HG03066 (cell line): ENCODE measurements at regions not wholly inside any gene's neighbourhood (a gene's known extent, or its start where the extent isn't known, plus 50 kb on each side); places are given as distances from the start of the nearest gene placed in this dataset.

Experiments
- ATAC-seq: cut with Tn5 transposase; IDR thresholded peaks from one replicate; pipeline ENCODE4 v1.9.1; 2021; ENCODE audit warnings: low read depth; ENCODE audit not compliant: unreplicated experiment

- ATAC-seq: no peak
Observed at GRCh38 chr3:168489301-168489700, 393.6 kb upstream of the GOLIM4 start.

- no peak for ATAC-seq
Observed at GRCh38 chr3:168485936-168486335, 390.2 kb upstream of the GOLIM4 start.

DNA sequence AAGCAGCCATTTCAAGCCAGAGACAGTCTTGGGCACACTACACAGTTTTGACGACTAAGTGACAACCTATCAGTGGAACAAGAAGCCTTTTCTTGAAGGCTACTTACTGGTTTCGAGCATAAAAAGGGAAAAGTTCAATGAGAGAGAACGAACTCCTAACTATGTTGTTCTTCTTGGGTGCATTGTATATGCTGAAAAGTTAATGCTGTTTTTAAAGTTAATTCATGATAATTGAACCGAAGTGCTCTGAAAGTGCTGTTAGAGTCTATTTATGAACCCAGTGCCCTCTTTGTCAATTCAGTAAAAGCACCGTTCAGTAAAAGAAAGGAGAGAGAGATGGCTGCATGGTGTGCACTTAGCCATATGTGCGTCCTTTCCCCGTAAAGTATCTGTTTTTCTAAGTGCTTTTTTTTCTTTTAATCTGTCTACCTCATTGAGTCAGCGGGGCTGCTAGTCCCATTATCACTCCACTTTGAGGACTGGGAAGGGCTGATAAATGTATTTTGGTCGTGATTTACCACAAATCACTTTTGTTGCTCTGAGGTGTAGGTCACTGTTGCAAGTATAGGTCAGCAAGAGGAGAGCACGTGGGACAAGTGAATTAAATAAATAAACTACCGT, 380.7 kb upstream of the GOLIM4 start:
- ATAC-seq: no peak

DNA sequence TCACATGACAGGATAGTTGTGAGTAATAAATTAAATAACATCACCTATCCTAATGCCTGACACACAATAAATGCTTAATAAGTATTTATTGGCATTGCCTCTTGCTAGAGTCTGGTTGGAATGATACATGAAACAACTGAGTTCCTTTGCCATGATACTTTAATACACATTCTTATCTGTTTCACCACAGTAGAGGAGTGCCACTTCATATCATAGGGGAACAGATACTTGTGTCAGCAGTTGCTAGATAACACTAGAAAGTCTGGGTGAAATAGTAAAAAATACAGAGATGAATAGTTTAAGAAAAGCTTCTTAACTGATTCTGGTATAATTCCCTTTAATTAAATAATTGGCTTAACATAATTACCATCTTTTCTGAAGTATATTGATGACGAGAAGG, 380.0 kb upstream of the GOLIM4 start:
- no peak for ATAC-seq

GRCh38 chr3:168473334-168473890, 377.7 kb upstream of the GOLIM4 start:
- ATAC-seq: no peak

GRCh38 chr3:168472783-168473182, 377.1 kb upstream of the GOLIM4 start:
- no peak for ATAC-seq

DNA sequence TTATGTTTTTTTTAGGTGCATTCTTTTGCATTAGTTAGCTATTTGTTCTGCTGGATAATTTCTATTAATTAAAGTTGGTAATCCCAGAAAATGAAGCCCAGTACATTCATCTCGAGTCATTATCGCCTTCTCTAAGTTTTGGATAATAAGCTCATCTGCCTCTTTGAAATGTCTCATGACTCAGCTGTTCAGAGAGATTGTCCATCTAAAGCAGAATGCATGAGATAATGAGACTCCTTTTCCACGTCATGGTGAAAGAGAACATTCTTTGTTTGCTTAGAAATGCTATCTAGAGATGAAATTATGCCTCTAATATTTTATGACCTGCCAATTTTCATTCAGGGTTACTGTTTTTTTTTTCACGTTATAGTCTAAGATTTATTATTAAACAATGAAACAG, 374.7 kb upstream of the GOLIM4 start:
- no peak for ATAC-seq

- no peak for ATAC-seq
Observed at GRCh38 chr3:168469436-168469835, 373.7 kb upstream of the GOLIM4 start.

- peak; percentile 83 for ATAC-seq
Observed at GRCh38 chr3:168467115-168467714, 371.5 kb upstream of the GOLIM4 start.

DNA sequence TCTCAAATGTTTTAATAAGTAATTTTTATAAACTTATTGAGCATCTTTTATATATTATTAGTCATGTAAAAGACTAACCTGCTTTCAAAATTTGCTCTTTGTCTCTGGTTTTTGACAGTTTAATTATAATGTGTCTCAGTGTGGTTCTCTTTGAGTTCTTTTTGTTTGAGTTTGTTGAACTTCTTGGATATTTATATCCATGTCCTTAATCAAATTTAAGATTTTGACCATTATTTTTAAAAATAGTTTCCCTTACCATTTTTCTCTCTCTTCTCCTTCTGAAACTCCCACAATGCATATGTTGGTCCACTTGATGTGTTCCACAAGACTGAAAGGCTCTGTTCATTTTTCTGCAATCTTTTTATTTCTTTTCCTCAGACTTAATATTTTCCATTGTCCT, 366.1 kb upstream of the GOLIM4 start:
- ATAC-seq: no peak

DNA sequence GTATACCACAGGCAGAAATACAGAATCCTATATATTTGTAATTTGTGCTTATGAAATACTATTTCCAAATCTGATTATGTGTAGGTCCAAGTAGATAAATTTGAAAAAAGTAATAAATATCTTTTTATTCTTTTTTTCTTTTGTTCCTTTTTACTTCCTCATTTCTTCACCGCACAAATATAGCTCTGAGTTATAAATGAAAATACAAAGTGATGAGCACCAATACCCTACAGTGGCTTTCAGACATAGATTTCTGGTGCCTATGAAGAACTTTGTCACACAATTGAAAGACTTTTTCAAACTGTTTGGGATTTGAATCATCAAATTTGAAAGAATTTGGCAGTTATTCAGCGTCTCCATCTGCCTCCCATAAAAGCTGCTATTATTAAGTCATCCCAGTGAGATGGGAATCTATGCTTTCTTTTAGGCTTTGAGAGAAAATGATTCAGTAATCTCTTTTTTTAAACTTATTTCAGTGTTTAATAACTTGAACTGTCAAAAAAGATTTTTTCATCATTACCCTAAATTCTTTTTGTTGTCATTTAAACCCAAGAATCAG, 363.6 kb upstream of the GOLIM4 start:
- ATAC-seq: no peak

DNA sequence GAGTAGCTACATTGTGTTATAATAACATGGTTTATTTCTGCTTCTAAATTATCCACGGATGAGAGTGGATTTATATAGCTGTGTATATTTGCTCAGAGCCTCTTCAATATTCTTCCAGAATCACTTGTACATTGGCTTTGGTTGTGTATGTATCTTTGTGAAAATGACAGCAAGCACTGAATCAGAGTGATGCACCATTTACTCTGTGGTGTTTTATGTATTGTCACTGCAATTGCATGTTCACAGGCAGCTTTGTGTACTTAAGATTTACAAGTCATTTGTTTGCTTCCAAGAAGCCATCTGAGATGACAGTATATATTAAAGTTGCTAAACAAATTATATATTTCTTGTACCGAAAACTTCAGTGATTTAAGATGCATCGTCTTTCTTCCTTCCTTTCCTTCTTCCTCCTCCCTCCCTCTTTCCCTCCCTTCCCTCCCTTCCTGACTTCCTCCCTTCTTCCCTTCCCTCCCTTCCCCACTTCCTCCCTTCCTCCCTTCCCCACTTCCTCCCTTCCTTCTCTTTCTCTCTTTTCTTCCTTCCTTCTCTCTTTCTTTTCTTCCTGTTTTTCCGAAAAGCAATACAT, 362.3 kb upstream of the GOLIM4 start:
- no peak for ATAC-seq

DNA sequence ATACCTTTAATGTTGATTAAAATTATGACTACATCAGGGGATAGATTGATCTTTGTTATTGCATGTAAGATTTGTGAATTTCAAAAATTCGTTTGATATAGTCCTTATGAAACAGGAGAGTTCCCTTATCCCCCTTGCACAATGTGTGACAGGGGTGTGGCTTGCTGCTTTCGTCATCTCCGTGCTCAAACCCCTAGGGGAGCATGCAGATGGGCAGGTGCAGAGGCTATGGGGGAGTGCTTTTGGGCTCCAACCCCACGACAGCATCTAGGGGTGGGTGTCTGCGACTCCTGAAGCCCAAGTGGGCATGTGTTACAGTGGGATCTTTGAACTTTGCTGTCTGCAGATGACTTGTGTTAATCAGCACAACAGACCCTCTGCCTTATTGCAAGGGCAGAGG, 360.1 kb upstream of the GOLIM4 start:
- no peak for ATAC-seq

GRCh38 chr3:168453623-168454022, 357.9 kb upstream of the GOLIM4 start:
- ATAC-seq: no peak

DNA sequence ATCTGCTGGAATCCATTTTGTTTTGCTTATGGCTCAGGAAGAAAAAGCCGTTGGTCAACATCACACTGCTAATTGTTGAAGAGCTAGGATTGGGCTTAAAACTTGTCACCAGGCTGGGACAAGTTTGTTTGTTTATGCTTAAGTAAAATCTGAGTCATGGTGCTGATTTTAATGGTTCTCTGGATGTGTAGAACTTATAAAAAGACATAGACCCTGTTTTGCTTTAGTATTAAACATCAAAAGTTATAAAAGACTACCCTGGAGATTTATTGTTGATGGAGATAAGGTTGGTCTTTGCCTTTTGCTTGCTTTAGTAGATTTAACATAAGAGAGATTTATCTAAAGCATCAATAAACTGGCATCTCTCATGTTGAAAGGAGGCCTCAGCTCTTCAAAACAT, 348.2 kb upstream of the GOLIM4 start:
- ATAC-seq: no peak

- no peak for ATAC-seq
Observed at GRCh38 chr3:168442502-168442901, 346.8 kb upstream of the GOLIM4 start.

GRCh38 chr3:168436245-168436724, 340.6 kb upstream of the GOLIM4 start:
- no peak for ATAC-seq

- no peak for ATAC-seq
Observed at GRCh38 chr3:168431491-168431890, 335.8 kb upstream of the GOLIM4 start.

DNA sequence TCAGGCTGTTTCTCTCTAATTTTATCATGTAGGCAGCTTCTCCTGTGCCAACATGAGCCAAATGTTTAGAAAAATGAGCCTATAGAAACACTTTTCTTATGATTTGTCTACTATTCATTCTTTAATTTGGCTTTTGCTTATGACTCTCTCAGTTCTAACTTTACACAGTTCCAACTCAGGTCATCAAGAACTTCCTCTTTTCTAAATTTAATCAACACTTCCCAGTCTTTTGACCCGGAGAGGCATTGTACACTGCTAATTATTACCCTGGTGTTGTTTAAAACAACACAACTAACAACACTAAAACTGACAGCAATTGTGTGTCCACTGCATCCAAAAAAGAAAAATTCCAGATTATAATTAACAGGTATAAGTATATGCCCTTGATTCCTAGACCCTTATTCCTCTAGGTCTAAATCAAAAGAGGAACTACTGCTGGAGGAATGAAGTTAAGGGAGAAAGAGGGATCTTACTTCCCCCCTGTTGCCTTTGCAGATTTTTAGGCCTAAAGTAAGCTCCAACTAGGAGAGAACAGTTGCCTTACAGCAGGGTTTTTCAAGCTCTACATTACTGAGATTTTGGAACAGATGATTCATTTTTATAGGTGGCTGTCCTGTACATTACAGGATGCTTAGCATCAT, 332.2 kb upstream of the GOLIM4 start:
- no peak for ATAC-seq

DNA sequence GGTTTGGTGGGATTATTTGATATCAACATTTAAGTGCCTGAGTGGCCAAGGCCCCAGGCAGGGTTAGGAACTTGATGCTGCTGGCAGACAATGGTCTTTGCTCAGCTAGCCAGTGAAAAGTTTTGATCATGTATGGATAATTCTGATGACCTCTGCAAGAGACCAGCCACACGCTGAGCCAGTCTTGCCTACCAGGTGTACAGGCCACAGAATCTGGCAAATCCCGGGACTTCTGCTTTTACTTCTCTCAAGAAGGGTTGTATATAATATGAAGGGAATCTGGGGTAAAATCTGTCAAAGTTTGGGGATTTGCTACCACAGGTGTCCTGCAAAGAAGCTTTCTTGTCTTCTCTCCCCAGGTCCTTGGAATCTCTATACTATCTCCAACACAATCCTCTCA, 331.4 kb upstream of the GOLIM4 start:
- ATAC-seq: no peak

DNA sequence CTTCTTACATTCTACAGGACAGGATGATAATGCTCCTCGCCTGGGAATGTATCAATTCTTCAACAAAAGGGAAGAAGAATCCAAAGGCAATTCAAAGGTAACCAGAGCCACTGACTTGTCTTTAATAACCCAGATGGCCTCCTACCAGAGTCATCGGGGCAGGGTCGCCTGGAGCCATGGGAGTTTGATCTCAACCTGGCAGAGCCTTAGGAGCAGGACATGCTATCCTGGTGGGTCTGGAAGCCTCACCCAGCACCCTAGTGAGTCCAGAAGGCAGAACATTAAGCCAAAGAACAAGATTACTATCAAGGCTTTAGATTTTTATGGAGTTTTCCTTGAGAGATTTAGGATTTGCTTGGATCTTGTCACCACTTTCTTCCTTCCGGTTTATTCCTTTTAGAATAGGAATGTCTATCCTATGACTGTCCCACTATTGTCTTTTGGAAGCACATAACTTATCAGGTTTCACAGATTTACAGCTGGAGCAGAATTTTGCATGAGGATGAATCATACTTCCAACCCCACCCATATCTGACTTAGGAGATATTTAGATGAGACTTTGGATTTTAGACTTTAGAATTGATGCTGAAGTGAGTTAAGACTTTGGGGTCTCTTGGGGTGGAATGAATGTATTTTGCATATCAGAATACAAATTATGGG, 330.3 kb upstream of the GOLIM4 start:
- ATAC-seq: no peak
